H54 (cell line): ENCODE measurements at regions not wholly inside any gene's neighbourhood (a gene's known extent, or its start where the extent isn't known, plus 50 kb on each side); places are given as distances from the start of the nearest gene placed in this dataset.

Source experiments
- DNase-seq: peaks from one replicate; pipeline ENCODE4 v3.0.0; 2011; ENCODE audit warnings: low spot score, mixed read lengths; ENCODE audit not compliant: insufficient read length
- FAIRE-seq: peaks from 3 replicates; lab custom pipeline; 2011; peaks lifted over from hg19 to GRCh38; lab: Jason Lieb, UNC
- POLR2A ChIP-seq: IDR thresholded peaks from 2 replicates; pipeline ENCODE4 v1.6.1; 2011; ENCODE audit warnings: low read depth, mild to moderate bottlenecking, low read length

DNA sequence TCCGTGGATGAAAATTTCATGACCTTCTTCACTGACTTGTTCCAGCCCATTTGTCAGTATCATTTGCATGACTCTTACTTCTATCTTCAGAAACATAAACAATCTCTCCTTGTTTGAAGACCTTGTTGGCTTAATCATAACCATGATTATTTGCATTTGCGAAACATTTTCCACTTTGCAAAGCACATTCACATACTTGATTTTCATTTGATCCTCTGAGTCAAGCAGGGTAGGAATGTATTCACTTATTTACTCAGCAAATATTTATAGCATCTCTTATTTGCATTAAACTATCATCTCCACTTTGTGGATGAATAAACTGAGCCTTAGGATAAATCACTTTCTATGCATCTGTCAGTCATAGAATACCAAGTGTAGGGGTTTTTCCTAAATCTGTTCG is 343.0 kb upstream of the SGCD start:
- DNase-seq: no peak
- no peak for TF ChIP-seq POLR2A
- FAIRE-seq: no peak

DNA sequence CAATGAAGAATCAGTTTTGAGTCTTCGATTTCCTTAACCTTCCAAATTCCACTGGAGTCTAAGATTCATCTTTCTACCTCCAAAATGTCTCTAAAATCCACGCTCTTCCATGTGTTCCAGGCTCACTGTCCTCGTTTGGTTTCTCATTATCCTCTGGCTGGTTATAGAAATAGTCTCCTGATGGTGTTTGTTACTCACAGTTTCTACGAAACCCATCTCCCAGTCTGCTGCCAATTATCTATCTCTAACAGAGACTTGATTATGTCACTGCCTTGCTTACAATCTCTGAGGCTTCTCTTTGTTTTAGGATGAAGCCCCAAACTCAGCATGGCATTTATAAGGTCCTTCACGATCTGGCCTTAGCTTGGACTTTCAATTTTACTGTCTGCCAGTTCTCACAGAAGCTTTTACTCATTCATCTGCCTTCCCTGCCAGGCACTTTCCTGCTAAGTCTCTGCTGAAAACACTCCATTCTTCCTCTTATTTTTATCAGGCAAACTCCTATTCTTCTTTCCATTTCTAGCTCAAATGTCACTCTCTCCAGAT is 339.6 kb upstream of the SGCD start:
- no peak for FAIRE-seq
- TF ChIP-seq POLR2A: no peak
- DNase-seq: no peak

- DNase-seq (no peak), FAIRE-seq (no peak)
- no peak for TF ChIP-seq POLR2A
These were observed 337.1 kb upstream of the SGCD start for GRCh38 chr5:155989879-155990278.

- no peak for FAIRE-seq
- no peak for TF ChIP-seq POLR2A
These were observed 330.8 kb upstream of the SGCD start for GRCh38 chr5:155996123-155996522.

GRCh38 chr5:155998257-155998656 is 328.7 kb upstream of the SGCD start:
- FAIRE-seq (no peak), DNase-seq (no peak)
- TF ChIP-seq POLR2A: no peak

More at GRCh38 chr5:155996123-155996522, 330.8 kb upstream of the SGCD start:
- DNase-seq: no peak

DNA sequence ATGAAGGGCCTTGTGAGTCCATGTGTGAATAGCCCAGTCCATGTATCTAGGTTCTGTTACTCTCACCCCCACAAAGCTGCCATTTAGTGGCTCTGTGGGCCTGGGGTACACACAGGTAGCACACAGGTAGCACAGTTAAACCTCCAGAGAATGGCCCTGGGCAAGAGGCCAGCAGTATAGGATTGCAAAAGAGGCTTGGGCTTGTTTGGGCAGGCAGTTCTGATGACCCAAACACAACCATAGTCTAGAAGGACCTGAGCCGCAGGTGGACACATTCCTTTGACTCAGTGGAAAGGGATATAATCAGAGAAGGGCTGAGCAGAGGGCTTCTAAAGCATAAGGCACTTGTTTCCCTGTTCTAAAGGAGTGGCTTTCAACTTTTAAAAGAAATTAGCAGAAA is 326.8 kb upstream of the SGCD start:
- DNase-seq (no peak), FAIRE-seq (no peak)
- TF ChIP-seq POLR2A: no peak

- FAIRE-seq (no peak), DNase-seq (no peak)
- TF ChIP-seq POLR2A: no peak
These were observed 322.2 kb upstream of the SGCD start for GRCh38 chr5:156004754-156005153.

DNA sequence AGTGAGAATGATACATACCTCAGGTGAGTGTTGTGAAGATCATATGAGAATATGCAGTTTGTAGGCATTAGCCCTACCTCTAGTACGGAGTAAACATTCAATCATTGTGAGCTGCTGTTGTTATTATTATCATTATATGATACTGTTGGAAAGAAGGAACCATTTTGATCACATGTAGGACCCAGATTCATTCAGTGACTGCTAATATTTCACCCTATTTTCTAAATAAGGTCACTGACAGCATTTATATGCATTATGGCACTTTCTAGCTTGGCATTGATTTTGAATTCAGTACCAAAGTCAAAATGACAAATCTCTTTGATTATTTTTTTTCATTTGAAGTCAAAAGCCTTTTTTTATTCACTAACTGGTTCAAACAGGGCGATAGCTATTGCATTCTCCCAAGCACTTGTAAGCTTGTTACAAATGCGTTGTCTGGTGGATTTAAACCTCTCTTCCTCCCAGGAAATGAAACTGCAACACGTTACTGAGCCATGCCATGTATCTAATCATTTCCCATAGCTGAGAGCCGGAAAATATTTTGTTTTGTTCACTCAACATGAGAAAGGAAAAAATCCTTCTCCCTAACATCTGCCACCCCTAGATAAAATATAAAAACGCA is 320.8 kb upstream of the SGCD start:
- no peak for FAIRE-seq
- no peak for TF ChIP-seq POLR2A

DNA sequence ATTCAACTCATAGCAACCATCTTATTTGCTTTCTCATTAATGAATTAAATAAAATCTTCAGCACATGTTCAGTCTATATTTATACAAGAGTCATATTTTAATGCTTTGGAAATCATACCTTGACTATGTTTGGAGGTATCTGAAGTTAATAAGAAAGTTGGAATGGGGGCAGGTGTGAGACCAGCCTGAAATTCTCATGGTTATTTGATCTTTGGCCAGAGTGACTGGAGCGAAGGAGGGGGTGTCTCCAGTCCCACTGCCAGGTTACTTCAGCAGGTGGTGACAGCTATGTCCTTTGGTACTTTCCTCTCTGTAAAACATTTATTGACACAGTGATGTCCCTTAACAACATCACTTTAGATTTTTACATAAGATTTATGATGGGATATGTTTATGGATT is 318.1 kb upstream of the SGCD start:
- DNase-seq (no peak), FAIRE-seq (no peak)
- TF ChIP-seq POLR2A: no peak

More for the DNA sequence above, 320.8 kb upstream of the SGCD start:
- DNase-seq: no peak

GRCh38 chr5:156009583-156009982 is 317.4 kb upstream of the SGCD start:
- no peak for DNase-seq
- TF ChIP-seq POLR2A: no peak
- no peak for FAIRE-seq

DNA sequence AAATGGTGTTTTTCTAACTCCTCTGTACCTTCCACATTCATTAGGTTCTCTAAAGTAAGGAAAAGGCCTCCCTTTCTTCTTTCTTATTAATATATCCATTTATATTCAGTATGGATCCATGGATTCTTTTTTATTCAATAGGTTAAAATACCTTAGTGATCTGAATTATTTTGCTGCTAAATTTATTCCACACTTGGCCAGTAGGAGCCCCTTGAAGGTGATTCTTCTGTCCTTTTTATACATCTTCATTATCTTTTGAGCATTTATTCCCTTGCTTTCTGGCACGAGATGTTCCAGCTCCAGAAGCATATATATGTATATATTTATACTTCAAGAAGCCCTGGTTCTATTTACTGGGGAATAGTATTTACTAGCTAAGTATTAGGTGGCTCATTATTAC is 311.8 kb upstream of the SGCD start:
- FAIRE-seq (no peak), DNase-seq (no peak)
- TF ChIP-seq POLR2A: no peak

- FAIRE-seq: no peak
These were observed 307.8 kb upstream of the SGCD start for GRCh38 chr5:156019130-156019529.

DNA sequence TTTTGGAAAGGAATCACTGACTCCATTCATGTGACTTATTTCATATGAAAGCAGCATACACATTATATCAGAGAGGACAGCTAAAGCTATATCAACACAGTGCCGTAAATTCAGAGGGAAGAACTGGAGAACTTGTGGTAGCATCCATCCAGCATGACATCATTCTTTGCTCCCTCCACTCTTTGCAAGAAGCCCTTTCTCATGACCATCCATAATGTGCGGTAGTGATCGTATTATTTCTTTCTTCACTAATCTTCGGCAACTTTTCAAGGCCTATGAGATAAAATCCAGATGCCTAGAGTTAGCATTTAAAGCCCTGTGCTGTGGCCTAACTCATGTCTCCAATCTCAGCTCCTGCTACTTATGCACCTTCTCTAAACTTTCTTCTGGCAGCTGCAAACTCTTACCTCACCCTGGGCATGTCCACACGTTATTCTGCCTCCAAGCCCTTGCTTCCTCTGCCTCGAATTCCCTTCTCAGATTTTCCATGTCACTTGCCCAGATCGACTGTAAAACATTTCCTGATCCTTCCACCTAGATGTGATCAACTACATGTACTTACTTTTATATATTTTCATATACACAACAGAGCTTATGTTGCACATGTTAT is 307.3 kb upstream of the SGCD start:
- no peak for FAIRE-seq
- TF ChIP-seq POLR2A: no peak
- no peak for DNase-seq

More at GRCh38 chr5:156019130-156019529, 307.8 kb upstream of the SGCD start:
- DNase-seq: no peak
- no peak for TF ChIP-seq POLR2A

GRCh38 chr5:156020647-156021046 is 306.3 kb upstream of the SGCD start:
- FAIRE-seq: no peak
- no peak for DNase-seq
- TF ChIP-seq POLR2A: no peak

- TF ChIP-seq POLR2A: no peak
- DNase-seq: no peak
- FAIRE-seq: no peak
These were observed 305.1 kb upstream of the SGCD start for GRCh38 chr5:156021866-156022265.
